ENCODE measurements at regions not wholly inside any gene's neighbourhood (a gene's known extent, or its start where the extent isn't known, plus 50 kb on each side); places are given as distances from the start of the nearest gene placed in this dataset.

DNA sequence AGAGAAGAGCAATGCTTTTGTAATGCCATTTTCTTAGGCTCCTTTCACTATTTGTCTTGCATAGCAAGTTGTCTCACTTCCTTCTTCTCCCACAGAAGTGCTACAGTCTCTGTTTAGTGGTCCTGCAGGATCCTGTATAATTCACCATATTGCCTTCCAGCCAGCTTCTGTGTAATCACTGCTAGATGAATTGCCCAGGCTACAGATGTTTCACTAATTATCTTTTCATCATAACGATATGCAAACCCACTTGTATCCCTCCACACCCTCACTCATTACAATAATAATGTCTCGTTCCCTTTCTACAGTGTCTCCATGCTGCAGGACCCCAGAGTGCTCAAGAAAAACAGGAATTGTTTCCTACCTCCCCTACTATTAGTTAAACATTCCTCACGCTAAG is 402.9 kb downstream of the TBL1XR1 start:
- Histone ChIP-seq H2AFZ (ENCODE audit: low read length) (no peak overlapping the region), H3K36me3 (replicated peaks in 1 of 2; ENCODE audit: control insufficient read depth in 1 of 2, insufficient read depth in 2 of 2, low read length in 2 of 2) (no peaks in the 10 kb centered on the region), H3K9me3 (ENCODE audit: low read length) (no peaks in the 10 kb centered on the region), H3K4me2 (ENCODE audit: low read depth, low read length) (no peak overlapping the region), H3K27ac (ENCODE audit: extremely low read length, insufficient read depth, low read length) (no peak overlapping the region), H3K4me1 (ENCODE audit: insufficient read depth, low read length) (no peaks in the 10 kb centered on the region), H3K4me3 (replicated peaks in 1 of 3; ENCODE audit: insufficient read depth in 1 of 3, low read depth in 2 of 3, low read length in 3 of 3) (no peak overlapping the region), H3K27me3 (ENCODE audit: control insufficient read depth in 1 of 2, insufficient read depth in 2 of 2, low read length in 2 of 2) (no peaks in the 10 kb centered on the region), H3K9ac (ENCODE audit: insufficient read depth, low read depth, low read length) (no peak overlapping the region), H4K20me1 (ENCODE audit: insufficient read depth, low read length) (no peaks in the 10 kb centered on the region), H3K79me2 (ENCODE audit: insufficient read depth, low read length) (no peaks in the 10 kb centered on the region)
- ATAC-seq (no peak), DNase-seq (ENCODE audit: low spot score) (no peak), FAIRE-seq (no peak)
- intact Hi-C loops (cut with micrococcal nuclease; ENCODE audit: unreplicated experiment) (no loop called here), in situ Hi-C loops (cut with HindIII; ENCODE audit: extremely low pct_ligation_motif_present, low pct_unique_long_range_greater_than_20kb) (no loop called here)
- WGBS (ENCODE audit: low lambda C conversion rate), result 0% methylated on average over 3 of the region's 3 CpGs
- BruUV-seq (replicated peaks), result no TSS peak
- CTCF ChIA-PET (ENCODE audit: low intra/inter-chr PET ratio, low total read pairs), result no interaction called here
- POLR2A ChIA-PET, result no interaction called here
- TF ChIP-seq ZNF24 (IDR thresholded peaks at IDR 0.05), result no peak

DNA sequence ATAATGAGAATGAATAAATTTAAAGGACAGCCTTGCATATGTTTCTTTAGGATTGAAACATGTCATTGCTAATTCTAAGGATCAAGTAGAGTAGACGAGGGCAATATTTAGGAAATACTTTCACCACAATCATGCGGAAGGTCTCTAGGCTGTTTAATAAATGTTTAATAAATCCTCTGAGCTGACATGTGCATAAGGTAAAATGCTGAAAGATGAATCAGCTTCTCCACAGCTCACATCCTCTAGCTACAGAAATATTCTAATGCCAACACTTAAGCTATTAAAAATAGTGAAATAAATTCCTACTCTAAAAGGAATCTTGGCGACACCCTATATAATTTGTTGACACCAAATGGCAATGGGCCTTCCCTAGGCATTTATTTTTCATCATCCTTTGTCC is 407.3 kb downstream of the TBL1XR1 start:
- no peak for FAIRE-seq
- POLR2A ChIA-PET, result no interaction called here

More for the DNA sequence above, 407.3 kb downstream of the TBL1XR1 start:
- no peak for DNase-seq (ENCODE audit: low spot score)
- no peak overlapping the region for H2AFZ ChIP-seq (ENCODE audit: low read length)
- no peak overlapping the region for H3K9ac ChIP-seq (ENCODE audit: insufficient read depth, low read depth, low read length)
- no TSS peak for BruUV-seq (replicated peaks)
- intact Hi-C loops (cut with micrococcal nuclease; ENCODE audit: unreplicated experiment), result no loop called here
- H3K36me3 ChIP-seq (replicated peaks in 1 of 2; ENCODE audit: control insufficient read depth in 1 of 2, insufficient read depth in 2 of 2, low read length in 2 of 2), result no peaks in the 10 kb centered on the region
- H3K4me3 ChIP-seq (replicated peaks in 1 of 3; ENCODE audit: insufficient read depth in 1 of 3, low read depth in 2 of 3, low read length in 3 of 3), result no peak overlapping the region
- ATAC-seq, result no peak
- no peaks in the 10 kb centered on the region for H3K27me3 ChIP-seq (ENCODE audit: control insufficient read depth in 1 of 2, insufficient read depth in 2 of 2, low read length in 2 of 2)
- in situ Hi-C loops (cut with HindIII; ENCODE audit: extremely low pct_ligation_motif_present, low pct_unique_long_range_greater_than_20kb), result no loop called here
- H3K4me1 ChIP-seq (ENCODE audit: insufficient read depth, low read length), result no peaks in the 10 kb centered on the region
- H3K79me2 ChIP-seq (ENCODE audit: insufficient read depth, low read length), result no peaks in the 10 kb centered on the region
- CTCF ChIA-PET (ENCODE audit: low intra/inter-chr PET ratio, low total read pairs), result no interaction called here
- no peaks in the 10 kb centered on the region for H3K9me3 ChIP-seq (ENCODE audit: low read length)
- TF ChIP-seq NKX3-1 (CRISPR knock-in tag; IDR thresholded peaks at IDR 0.05) (no peak), ZNF20 (CRISPR knock-in tag; IDR thresholded peaks at IDR 0.05) (no peak), SALL2 (CRISPR knock-in tag; IDR thresholded peaks at IDR 0.05) (no peak), KAT7 (CRISPR knock-in tag; IDR thresholded peaks at IDR 0.05; ENCODE audit: borderline replicate concordance) (no peak), ZNF883 (CRISPR knock-in tag; IDR thresholded peaks at IDR 0.05; ENCODE audit: not compliant biosample characterization) (no peak), KDM4B (CRISPR knock-in tag; IDR thresholded peaks at IDR 0.05) (no peak), TEAD3 (CRISPR knock-in tag; optimal IDR thresholded peaks at IDR 0.05; ENCODE audit: borderline replicate concordance) (no peak), JARID2 (CRISPR knock-in tag; IDR thresholded peaks at IDR 0.05; ENCODE audit: insufficient replicate concordance) (no peak)
- TF ChIP-seq, protein P1, sequence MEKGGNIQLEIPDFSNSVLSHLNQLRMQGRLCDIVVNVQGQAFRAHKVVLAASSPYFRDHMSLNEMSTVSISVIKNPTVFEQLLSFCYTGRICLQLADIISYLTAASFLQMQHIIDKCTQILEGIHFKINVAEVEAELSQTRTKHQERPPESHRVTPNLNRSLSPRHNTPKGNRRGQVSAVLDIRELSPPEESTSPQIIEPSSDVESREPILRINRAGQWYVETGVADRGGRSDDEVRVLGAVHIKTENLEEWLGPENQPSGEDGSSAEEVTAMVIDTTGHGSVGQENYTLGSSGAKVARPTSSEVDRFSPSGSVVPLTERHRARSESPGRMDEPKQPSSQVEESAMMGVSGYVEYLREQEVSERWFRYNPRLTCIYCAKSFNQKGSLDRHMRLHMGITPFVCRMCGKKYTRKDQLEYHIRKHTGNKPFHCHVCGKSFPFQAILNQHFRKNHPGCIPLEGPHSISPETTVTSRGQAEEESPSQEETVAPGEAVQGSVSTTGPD (CRISPR knock-in tag; IDR thresholded peaks at IDR 0.05), result no peak
- TF ChIP-seq, protein P2, sequence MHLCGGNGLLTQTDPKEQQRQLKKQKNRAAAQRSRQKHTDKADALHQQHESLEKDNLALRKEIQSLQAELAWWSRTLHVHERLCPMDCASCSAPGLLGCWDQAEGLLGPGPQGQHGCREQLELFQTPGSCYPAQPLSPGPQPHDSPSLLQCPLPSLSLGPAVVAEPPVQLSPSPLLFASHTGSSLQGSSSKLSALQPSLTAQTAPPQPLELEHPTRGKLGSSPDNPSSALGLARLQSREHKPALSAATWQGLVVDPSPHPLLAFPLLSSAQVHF (CRISPR knock-in tag; IDR thresholded peaks at IDR 0.05), result no peak
- TF ChIP-seq, protein P3, sequence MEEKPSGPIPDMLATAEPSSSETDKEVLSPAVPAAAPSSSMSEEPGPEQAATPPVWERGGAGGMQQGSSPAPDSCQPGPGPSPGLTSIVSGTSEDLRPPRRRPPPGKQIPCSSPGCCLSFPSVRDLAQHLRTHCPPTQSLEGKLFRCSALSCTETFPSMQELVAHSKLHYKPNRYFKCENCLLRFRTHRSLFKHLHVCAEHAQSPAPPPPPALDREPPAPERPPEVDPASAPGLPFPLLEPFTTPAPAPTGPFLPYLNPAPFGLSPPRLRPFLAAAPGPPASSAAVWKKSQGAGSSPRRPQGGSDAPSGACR (CRISPR knock-in tag; IDR thresholded peaks at IDR 0.05), result no peak
- TF ChIP-seq, protein P4, sequence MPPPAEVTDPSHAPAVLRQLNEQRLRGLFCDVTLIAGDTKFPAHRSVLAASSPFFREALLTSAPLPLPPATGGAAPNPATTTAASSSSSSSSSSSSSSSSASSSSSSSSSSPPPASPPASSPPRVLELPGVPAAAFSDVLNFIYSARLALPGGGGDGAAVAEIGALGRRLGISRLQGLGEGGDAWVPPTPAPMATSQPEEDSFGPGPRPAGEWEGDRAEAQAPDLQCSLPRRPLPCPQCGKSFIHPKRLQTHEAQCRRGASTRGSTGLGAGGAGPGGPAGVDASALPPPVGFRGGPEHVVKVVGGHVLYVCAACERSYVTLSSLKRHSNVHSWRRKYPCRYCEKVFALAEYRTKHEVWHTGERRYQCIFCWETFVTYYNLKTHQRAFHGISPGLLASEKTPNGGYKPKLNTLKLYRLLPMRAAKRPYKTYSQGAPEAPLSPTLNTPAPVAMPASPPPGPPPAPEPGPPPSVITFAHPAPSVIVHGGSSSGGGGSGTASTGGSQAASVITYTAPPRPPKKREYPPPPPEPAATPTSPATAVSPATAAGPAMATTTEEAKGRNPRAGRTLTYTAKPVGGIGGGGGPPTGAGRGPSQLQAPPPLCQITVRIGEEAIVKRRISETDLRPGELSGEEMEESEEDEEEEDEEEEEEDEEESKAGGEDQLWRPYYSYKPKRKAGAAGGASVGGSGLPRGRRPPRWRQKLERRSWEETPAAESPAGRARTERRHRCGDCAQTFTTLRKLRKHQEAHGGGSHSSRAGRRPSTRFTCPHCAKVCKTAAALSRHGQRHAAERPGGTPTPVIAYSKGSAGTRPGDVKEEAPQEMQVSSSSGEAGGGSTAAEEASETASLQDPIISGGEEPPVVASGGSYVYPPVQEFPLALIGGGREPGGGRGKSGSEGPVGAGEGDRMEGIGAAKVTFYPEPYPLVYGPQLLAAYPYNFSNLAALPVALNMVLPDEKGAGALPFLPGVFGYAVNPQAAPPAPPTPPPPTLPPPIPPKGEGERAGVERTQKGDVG (CRISPR knock-in tag; IDR thresholded peaks at IDR 0.05; ENCODE audit: borderline replicate concordance), result no peak
- no peaks in the 10 kb centered on the region for H4K20me1 ChIP-seq (ENCODE audit: insufficient read depth, low read length)
- 23% methylated on average over 3 of the region's 3 CpGs for WGBS (ENCODE audit: low lambda C conversion rate)
- H3K27ac ChIP-seq (ENCODE audit: extremely low read length, insufficient read depth, low read length), result no peak overlapping the region
- H3K4me2 ChIP-seq (ENCODE audit: low read depth, low read length), result no peak overlapping the region
